HG02938 (cell line): ENCODE measurements at regions not wholly inside any gene's neighbourhood (a gene's known extent, or its start where the extent isn't known, plus 50 kb on each side); places are given as distances from the start of the nearest gene placed in this dataset.
"Not testable (repeated sequence)": the region's sequence is repeated elsewhere in the genome, so short reads cannot be mapped to it uniquely, and the experiment has no call there.

ENCODE experiments used
- ATAC-seq: cut with Tn5 transposase; IDR thresholded peaks from one replicate; pipeline ENCODE4 v1.9.1; 2021; ENCODE audit warnings: mild to moderate bottlenecking, moderate library complexity; ENCODE audit not compliant: unreplicated experiment

DNA sequence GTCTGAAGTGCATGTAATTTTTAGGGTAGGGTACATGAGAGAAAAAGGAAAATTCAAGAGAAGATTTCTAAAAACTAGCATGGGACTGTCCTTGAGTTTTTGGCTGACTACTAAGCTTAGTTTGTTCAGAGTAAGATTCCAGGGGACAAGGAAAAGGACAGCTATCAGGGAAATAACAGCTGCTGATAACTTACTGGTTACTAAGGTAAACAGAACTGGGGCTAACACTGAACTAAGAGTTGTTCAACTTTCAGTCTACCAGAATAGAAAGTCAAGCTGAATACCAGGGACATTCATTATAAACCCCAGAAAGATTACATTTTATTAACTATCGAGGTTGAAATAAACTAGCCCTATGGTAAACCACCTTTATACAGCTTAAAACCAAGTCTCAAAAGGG, 261.8 kb upstream of the CYRIA start:
- ATAC-seq, result no peak

DNA sequence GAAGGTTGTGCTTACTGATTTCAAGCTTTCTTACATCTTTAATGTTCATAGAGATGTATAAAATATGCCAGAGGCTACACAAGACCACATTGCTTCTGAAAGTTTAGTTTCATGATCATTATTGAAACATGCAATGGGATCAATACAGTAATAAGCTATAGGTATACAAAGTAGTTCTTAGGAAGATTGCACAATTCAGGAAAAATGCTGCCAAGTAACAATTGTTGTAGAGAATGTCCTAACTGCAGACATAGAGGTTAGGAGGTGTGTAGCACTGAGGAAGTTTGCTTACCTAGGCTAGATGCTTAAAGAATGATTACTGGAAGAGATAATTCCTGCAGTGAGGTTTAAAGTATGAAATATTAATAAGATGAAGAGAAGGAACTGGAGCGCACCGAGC, 259.5 kb upstream of the CYRIA start:
- no peak for ATAC-seq

DNA sequence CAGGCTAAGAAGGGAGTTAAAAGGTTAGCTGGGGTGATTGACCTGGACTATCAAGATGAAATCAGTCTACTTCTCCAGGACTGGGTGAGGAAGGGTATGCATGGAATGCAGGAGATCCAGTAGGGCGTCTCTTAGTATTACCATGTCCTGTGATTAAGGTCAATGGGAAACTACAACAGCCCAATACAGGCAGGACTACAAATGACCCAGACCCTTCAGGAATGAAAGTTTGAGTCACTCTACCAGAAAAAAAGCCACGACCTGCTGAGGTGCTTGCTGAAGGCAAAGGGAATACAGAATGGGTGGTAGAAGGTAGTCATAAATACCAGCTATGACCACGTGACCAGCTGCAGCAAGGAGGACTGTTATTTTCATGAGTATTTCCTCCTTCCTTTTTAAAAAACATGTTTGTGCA, 249.7 kb upstream of the CYRIA start:
- not testable (repeated sequence) for ATAC-seq

DNA sequence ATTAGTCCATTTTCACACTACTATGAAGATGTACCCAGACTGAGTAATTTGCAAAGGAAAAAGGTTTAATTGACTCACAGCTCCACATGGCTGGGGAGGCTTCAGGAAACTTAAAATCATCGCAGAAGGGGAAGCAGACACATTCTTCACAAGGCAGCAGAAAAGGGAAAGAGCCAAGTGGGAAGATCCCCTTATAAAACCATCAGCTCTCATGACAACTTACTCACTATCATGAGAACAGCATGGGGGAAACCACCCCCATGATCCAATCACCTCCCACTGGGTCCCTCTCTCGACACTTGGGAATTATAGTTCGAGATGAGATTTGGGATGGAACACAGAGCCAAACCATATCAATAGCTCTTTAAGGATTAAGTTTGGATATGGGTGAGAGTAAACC, 246.1 kb upstream of the CYRIA start:
- ATAC-seq, result no peak

DNA sequence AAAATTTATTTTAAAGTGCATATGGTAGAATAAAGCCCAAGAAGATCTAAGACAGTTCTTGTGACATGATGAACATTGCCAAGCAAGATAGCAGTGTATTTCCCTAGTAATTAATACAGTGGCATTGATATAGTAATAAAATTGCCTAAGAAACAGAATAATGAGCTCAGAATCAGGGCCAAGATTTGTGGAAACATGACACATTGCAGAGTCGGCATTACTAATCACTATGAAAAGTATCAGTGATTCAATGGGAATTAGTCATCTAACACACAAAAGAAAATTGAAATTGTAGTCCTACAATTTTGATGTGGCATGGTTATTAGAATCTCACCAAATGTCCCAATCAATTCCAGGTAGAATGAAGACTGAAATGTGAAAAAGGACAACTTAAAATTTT, 243.0 kb upstream of the CYRIA start:
- no peak for ATAC-seq

DNA sequence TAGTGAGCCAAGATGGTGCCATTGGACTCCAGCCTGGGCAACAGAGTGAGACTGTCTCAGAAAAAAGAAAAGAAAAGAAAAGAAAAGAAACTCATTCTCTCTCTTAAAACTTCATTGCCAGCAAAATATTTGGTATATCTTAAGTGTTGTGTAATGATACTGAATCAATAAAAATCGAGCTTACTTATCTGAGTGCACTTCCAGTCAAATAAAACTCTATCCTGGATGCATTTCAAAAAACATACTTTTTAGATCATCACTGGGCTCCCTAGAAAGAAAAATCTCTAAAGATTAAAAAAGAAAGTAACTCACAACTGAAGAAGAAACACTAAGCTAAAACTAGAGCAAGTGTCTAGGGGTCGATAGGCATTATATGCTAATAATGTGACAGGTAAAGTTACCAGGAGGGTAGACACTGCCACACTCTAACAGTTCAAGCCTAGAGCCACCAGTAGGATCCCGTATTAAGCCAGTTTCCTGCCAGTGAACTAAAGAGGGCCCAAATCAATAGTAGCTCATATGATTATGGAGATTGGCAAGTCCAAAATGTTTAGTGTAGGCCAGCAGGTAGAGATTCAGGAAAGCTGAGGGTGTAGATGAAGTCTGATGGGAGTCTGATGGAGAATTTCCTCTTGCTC, 242.1 kb upstream of the CYRIA start:
- no peak for ATAC-seq

DNA sequence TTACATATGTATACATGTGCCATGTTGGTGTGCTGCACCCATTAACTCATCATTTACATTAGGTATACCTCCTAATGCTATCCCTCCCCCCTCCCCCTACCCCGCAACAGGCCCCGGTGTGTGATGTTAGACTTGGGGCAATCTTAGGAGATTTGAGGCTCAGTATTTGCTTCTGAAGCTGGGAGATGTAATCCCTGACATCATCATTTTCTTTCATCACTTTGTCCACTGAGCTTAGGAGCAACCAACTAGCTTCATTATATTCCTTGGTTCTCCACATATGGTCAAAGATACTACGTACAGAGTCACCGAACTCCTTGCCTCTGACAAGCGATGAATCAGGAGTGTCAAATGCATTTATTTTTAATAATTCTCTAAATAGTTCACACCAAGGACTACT, 239.7 kb upstream of the CYRIA start:
- ATAC-seq, result not testable (repeated sequence)

DNA sequence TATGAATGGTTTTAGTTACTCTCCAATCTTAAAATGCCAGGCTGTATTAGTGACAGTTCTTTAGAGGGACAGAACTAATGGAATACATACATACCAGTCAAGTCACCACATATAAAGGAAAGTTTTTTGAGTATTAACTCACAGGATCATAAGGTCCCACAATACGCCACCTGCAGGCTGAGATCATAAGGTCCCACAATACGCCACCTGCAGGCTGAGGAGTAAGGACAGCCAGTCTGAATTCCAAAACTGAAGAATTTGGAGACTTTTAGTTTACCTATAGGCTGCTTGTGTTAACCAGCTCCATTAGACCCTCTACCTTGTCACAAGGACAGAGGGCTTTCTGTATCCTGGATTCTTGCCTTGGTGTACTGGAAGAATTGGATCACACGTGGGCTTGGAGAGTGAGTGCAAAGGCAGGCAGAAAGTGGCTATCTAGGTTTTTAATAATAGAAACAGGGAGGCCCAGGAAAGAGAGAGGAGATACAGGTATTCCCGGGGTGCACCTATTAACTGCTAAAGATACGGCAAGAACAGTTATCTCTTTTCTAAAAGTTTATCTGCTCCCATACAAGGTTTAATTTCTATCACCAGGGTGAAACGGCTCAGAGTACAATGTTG, 234.9 kb upstream of the CYRIA start:
- ATAC-seq, result peak; percentile 73

DNA sequence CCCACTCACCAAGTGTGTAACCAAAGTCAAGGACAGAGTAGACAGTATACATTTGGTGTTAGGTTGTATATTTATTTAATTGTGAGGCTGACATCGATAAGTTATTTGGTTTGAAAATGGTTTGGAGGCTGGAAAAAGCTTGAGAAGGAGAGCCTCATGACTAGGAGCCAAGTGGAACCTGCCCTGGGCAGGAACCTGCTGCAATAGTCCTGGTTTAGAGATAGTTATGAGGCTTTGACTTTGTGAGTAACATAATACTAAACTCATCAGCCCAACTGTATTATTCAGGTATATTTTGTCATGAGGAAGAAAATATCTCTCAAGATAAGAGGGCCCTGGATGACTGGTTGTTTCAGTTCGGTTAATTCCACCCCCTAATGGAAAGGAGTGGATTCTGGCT, 234.3 kb upstream of the CYRIA start:
- ATAC-seq, result peak; percentile 11

DNA sequence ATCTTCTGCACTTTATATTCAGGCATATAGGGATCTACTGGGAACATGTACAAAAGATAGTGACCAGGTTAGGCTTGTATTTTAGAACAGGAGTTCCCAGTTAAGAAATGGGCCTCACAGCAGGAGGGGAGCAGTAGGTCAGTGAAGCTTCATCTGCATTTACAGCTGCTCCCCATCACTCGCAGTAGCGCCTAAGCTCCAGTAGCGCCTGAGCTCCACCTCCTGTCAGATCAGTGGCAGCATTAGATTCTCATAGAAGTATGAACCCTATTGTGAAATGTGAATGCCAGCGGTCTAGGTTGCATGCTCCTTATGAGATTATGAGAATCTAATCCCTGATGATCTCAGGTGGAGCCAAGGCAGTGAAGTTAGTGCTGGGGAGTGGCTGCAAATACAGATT, 224.4 kb upstream of the CYRIA start:
- ATAC-seq, result no peak

DNA sequence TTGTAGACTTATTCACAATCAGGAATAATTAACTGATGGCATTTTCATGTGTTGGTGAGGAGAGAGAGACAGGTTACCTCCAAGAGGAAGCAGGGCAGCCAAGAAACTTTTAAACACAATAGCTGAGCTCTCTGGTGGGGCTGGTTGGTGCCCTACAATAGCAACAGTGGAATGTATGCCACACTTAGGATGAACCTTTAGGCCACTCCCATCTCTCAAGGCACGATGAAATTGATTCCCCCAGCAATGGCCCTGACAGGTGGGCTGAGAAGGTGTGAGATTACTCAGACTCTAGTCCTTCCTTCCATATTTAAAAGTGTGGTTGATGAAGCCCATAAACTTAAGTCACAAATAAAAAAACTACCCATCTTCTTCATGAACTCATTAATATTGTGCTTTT, 219.4 kb upstream of the CYRIA start:
- no peak for ATAC-seq

DNA sequence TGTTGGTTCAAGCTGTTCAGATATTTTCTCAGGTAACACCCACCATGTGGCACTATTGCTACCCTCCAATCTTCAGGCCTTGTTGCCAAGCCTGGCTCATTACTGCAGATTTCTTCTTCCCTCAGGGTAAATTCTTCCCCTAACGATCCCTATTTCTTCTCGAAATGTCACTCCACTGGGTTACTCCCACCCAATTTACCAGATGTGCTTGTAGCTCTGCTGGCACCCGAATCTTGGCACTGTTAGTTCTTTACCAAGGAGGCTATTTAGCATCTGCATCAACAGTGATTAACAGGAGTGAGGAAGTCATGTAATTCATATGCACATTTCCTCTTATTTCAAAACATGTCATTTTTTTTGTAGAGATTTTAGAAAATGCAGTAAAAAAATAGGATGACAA, 217.1 kb upstream of the CYRIA start:
- ATAC-seq, result no peak

DNA sequence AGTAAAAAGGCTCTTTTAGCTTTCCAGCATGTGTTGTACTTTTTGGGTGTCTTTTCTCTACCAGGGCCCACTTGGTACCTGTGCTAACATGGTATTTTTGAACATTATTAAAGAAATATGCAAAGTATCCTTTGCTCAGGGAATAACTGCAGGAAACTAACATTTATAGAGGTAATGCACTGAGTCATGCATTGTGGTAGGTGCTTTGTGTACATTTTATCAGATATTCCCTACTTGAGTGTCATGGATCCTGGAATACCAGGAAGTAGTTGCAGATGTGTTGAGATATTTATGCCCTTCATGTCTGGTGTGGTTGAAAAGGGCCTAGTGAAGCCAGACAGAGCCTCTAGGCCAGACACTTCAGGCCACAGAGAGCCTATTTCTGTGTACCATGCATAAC, 215.5 kb upstream of the CYRIA start:
- no peak for ATAC-seq

DNA sequence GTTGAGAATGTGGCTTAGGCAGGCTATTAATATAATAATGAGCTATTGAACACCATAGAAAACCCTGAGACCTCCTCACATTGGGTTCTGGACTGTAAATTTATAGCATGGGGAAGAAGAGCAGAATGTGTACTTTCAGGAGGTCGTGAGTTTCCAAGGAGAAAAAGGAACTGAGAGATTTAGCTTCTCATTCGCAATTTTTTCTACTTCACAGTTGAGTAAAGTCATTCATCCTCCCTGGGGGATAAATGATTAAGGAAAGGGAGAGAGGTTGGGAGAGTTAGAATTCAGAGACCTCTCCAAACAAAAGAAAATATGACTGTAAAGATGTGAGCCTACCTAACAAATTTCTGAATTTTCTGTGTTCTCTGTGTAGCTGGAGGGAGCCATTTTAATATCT, 205.8 kb upstream of the CYRIA start:
- ATAC-seq, result no peak

DNA sequence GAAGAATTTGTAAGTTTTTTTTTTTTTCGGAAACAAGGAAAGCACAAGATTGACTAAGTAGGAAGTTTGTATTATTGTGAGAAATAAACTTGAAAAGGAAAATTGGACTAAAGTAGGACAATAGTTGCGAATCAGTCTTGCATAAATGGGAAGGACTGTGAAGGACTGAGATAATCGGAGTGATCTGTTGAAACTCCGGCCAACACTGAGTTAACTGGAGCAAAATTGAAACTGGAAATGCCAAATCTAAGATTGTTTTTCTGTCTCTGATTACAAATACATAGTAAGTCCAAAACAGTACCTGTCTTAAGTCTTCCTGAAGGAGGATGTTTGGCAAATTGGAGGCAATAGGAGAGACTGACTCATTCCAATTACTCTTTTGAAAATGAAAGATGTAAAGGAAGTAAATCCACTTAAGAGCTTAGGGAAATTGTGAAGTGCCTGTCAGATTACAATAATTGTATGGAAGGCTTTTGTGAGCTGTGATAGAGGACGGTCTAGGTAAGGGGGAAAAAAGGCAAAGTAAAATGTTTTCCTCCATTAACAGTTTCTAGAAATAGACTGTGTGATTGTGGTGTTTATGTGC, 204.9 kb upstream of the CYRIA start:
- no peak for ATAC-seq

DNA sequence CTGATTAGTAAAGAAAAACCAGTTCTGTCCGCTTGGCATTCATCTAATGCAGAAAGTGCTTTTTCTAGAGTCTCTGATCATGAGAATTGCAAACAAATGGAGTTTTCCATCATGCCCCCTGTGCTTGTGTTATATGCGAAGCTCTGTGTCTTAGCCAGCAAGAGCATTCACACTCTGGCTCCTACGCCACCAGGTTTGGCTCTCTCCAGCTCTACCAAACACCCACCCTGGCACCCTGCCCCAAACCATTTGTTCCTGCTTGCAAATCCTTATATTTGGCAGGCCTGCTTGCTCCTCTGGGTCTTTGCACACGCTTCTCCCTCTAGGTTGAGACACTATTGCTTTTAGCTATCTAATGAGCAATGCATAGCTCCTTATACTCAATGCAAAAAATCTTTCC, 204.1 kb upstream of the CYRIA start:
- no peak for ATAC-seq

DNA sequence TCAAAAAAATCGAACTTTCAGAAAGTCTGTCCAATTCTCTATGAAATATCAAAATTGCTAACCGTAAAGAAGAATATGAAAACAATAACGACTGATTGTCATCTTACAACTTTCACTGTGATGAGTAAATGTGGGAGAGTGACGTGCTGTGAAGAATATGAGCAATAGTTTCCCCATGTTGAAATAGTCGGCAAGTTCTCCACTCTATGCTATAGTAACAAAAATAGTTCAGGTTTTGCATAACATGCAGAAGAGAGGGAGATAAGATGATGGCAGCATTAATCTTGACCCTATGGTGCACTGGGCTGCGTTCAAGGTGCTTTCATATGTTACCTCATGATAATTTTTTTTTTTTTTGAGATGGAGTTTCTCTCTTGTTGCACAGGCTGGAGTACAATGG, 196.8 kb upstream of the CYRIA start:
- no peak for ATAC-seq

DNA sequence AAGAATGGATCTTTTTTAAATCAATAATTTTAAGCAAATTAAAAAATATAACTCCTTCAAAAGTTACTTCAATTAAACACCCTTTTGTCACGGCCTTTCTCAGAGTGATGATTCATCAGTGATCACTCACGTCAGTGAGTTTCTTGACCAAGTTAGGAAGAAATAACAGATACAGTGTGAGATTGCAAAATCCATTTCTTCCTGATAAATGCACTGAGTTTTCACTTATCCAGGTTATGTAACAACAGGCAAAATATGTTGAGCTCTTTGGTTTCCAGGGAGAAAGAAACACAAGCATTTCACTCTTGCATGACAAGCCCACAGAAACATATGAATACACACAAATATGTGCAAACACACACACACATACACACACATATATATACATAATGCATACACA, 195.9 kb upstream of the CYRIA start:
- ATAC-seq, result no peak

DNA sequence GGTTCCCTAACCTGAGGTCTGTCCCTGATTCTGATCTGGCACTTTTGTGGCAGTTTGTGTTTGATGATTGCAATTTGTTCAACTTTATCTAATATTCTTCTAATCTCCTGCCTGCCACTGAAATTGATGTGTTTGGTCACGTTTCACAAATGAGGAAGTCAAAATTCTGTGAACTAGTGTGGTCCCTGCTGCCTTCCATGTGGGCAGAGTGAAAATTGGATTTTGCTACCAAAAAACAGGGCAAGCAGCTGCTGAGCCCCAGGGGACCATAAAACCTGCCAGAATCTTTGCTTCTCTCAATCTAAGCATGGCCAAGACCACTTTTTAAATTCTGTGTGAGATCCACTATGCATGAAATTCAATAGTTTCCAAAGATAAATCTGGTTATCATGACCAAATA, 195.5 kb upstream of the CYRIA start:
- ATAC-seq, result no peak

DNA sequence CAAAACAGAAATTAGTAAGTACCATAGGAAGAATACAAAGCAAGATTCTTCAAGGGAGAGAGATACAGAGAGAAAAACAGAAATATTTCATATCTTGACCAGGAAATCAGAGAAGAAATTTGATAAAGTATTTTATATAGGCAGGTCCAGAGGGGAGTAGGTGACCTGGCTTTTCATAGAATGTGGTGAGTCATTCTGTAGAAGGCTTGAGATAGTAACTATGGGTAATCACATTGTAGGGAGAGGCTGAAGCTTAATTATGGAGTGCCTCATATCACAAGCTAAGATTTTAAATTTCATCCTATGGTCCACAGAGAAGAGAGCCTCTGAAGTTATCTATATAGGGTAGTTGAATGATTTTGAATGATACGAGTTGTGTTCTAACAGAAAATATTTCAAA, 195.0 kb upstream of the CYRIA start:
- ATAC-seq, result no peak

DNA sequence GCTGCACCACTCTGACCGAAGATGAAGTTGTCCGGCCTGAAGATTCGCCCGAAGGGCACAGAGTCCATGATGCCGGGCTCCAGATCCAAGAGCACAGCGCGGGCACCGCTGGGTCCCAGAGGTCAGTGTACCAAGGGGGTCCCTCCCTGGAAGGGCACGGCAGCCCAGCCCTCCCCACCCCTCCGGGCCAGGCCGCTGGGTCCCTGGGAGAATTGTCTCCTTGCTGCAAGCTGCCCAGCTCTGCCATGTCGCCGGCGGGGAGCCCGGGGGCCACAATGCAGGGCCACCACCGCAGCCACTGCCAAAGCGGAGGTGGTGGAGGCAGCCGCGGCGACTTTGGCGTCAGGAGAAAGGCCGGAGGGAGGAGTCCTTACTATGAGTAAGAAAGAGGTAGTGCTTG, 189.5 kb upstream of the CYRIA start:
- no peak for ATAC-seq

DNA sequence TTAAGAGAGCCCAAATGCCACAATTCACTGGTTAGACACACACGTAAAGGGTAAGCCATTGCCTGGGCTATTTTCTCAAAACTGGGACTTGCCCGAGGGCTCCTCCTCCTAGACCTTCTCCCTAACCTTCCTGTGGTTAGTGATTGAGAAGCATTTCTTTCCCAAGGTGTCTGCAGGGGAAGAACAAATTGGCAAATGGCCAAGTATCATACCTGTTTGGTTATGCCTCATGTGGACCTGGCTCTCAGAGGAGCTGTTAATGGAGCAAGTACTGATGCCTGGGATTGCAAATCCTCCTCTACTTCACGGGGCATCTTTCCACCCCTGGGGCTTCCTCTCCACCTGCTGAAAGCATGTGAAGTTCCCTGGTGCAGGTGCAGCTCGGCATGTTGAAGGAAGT, 187.5 kb upstream of the CYRIA start:
- ATAC-seq, result no peak

DNA sequence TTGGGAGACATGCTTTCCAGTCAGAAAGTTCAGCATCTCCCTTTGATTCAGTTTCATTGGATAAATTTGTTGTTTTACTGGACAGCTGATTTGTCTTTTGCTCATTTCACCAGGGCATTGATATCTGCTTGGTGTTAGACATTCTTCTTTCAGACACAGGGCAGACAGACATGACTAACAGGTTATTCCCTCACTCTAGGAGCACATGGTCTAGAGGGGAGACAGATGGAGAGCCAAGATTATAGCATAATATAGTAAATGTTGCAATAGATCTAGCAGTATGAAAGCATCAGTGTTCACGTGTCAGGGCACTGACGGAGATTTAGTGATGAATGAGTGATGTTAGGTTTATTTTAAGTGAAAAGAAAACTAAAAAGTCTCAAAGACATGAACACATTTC, 187.0 kb upstream of the CYRIA start:
- ATAC-seq, result no peak
